WTC11 (cell line): ENCODE measurements at regions not wholly inside any gene's neighbourhood (a gene's known extent, or its start where the extent isn't known, plus 50 kb on each side); places are given as distances from the start of the nearest gene placed in this dataset.

Experiments used
- ATAC-seq: fragments of 200-7000 bp; cut with Tn5 transposase; 2 replicates; pipeline ENCODE4 v1.10.0; 2021; ENCODE audit warnings: mild to moderate bottlenecking, moderate library complexity
- CTCF ChIA-PET: fragments of 300-600 bp; sonication (Branson Sonifier 250); formaldehyde crosslinking; loops from one replicate; lab custom pipeline; 2021; ENCODE audit warnings: antibody characterized with exemption; lab: Charles Lee
- POLR2A ChIA-PET: fragments of 350-600 bp; sonication (Branson Sonifier 250); formaldehyde crosslinking; loops from one replicate; lab custom pipeline; 2021; ENCODE audit warnings: antibody characterized with exemption; lab: Charles Lee
- DNase-seq: peaks from one replicate; pipeline ENCODE4 v3.0.0; 2021; ENCODE audit warnings: low spot score
- H3K27ac Mint-ChIP-seq: 2 replicates; pipeline ENCODE4 v1.8.0; 2021; ENCODE audit warnings: mixed read lengths
- H3K27me3 Mint-ChIP-seq: 2 replicates; pipeline ENCODE4 v1.8.0; 2021; ENCODE audit warnings: low read depth, mild to moderate bottlenecking, moderate library complexity, mixed read lengths
- H3K36me3 Mint-ChIP-seq: 2 replicates; pipeline ENCODE4 v1.8.0; 2021; ENCODE audit warnings: mixed read lengths
- H3K4me1 Mint-ChIP-seq: 2 replicates; pipeline ENCODE4 v1.8.0; 2022; ENCODE audit warnings: mixed read lengths
- H3K4me3 Mint-ChIP-seq: 2 replicates; pipeline ENCODE4 v1.8.0; 2021; ENCODE audit warnings: mild to moderate bottlenecking, moderate library complexity, mixed read lengths
- H3K9me3 Mint-ChIP-seq: 2 replicates; pipeline ENCODE4 v1.8.0; 2021; ENCODE audit warnings: mixed read lengths
- AFF4 ChIP-seq: sonication (generic); formaldehyde crosslinking; IDR thresholded peaks from 2 replicates; pipeline ENCODE4 v1.8.1; 2023; ENCODE audit warnings: mild to moderate bottlenecking, missing genetic modification reagents, borderline replicate concordance
- ERG ChIP-seq: fragments of 250-450 bp; sonication (Bioruptor Pico); IDR thresholded peaks from 2 replicates; pipeline ENCODE4 v1.8.0; 2021; ENCODE audit warnings: mild to moderate bottlenecking
- ETV6 ChIP-seq: sonication (generic); formaldehyde crosslinking; IDR thresholded peaks from 2 replicates; pipeline ENCODE4 v1.8.1; 2022; ENCODE audit warnings: mild to moderate bottlenecking, missing genetic modification reagents
- FOXP1 ChIP-seq: sonication (generic); formaldehyde crosslinking; IDR thresholded peaks from 2 replicates; pipeline ENCODE4 v1.8.0; 2022; ENCODE audit warnings: missing genetic modification reagents, mild to moderate bottlenecking, moderate library complexity, borderline replicate concordance
- HMGA2 ChIP-seq: fragments of 250-450 bp; sonication (Bioruptor Pico); IDR thresholded peaks from 2 replicates; pipeline ENCODE4 v1.4.0; 2021; ENCODE audit warnings: mild to moderate bottlenecking, moderate library complexity
- KAT7 ChIP-seq: sonication (generic); formaldehyde crosslinking; IDR thresholded peaks from 2 replicates; pipeline ENCODE4 v1.8.1; 2023; ENCODE audit warnings: missing genetic modification reagents, mild to moderate bottlenecking, borderline replicate concordance
- MXD4 ChIP-seq: fragments of 250-450 bp; sonication (Bioruptor Pico); IDR thresholded peaks from 2 replicates; pipeline ENCODE4 v1.8.0; 2021; ENCODE audit warnings: mild to moderate bottlenecking, moderate library complexity, borderline replicate concordance
- NR2C2 ChIP-seq: sonication (generic); formaldehyde crosslinking; IDR thresholded peaks from 2 replicates; pipeline ENCODE4 v1.8.0; 2022; ENCODE audit warnings: mild to moderate bottlenecking, missing genetic modification reagents
- SOX15 ChIP-seq: fragments of 250-450 bp; sonication (Bioruptor Pico); IDR thresholded peaks from 2 replicates; pipeline ENCODE4 v1.9.0; 2021; ENCODE audit warnings: mild to moderate bottlenecking
- ZNF138 ChIP-seq: sonication (generic); formaldehyde crosslinking; conservative IDR thresholded peaks from 2 replicates; pipeline ENCODE4 v1.8.1; 2022; ENCODE audit warnings: mild to moderate bottlenecking, moderate library complexity, missing genetic modification reagents
- ZNF219 ChIP-seq: sonication (generic); formaldehyde crosslinking; IDR thresholded peaks from 2 replicates; pipeline ENCODE4 v1.8.0; 2023; ENCODE audit warnings: missing genetic modification reagents, mild to moderate bottlenecking, borderline replicate concordance
- ZNF423 ChIP-seq: fragments of 250-450 bp; sonication (Bioruptor Pico); IDR thresholded peaks from 2 replicates; pipeline ENCODE4 v2.1.2; 2022; ENCODE audit warnings: mild to moderate bottlenecking, moderate library complexity
- TF ChIP-seq, protein P1 (sequence below): sonication (generic); formaldehyde crosslinking; IDR thresholded peaks from 2 replicates; pipeline ENCODE4 v1.8.1; 2022; ENCODE audit warnings: missing genetic modification reagents, borderline replicate concordance
- TF ChIP-seq, protein P2 (sequence below): sonication (generic); formaldehyde crosslinking; IDR thresholded peaks from 2 replicates; pipeline ENCODE4 v1.8.0; 2023; ENCODE audit warnings: missing genetic modification reagents
- TF ChIP-seq, protein P3 (sequence below): sonication (generic); formaldehyde crosslinking; IDR thresholded peaks from 2 replicates; pipeline ENCODE4 v1.8.1; 2023; ENCODE audit warnings: mild to moderate bottlenecking, missing genetic modification reagents, moderate library complexity
- TF ChIP-seq, protein P4 (sequence below): fragments of 250-450 bp; sonication (Bioruptor Pico); IDR thresholded peaks from 2 replicates; pipeline ENCODE4 v1.9.0; 2021; ENCODE audit warnings: moderate library complexity, mild to moderate bottlenecking, inconsistent platforms, borderline replicate concordance

DNA sequence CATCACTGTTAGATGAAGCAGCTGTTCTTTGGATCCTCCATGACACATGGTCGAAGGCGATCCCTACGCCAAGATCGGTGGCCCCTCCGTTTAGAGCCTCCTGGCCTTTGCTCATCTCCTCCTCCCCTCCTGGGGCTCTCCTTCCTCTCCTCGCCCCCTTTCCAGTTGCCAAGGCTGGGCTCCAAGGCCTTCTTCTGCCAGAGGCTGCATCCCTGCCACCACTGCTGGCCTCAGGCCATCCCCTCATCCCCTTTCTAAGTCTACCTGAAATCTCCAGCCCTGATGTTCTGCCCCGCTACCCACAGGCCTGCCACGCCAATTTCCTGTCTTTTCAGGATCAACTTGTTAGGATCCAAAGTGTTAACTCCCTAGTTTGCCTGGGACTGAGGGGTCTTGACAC lies 265.1 kb upstream of the ZMIZ1 start (continued):
- TF ChIP-seq ZNF219 (CRISPR knock-in tag) = no peak
- TF ChIP-seq, protein P1, sequence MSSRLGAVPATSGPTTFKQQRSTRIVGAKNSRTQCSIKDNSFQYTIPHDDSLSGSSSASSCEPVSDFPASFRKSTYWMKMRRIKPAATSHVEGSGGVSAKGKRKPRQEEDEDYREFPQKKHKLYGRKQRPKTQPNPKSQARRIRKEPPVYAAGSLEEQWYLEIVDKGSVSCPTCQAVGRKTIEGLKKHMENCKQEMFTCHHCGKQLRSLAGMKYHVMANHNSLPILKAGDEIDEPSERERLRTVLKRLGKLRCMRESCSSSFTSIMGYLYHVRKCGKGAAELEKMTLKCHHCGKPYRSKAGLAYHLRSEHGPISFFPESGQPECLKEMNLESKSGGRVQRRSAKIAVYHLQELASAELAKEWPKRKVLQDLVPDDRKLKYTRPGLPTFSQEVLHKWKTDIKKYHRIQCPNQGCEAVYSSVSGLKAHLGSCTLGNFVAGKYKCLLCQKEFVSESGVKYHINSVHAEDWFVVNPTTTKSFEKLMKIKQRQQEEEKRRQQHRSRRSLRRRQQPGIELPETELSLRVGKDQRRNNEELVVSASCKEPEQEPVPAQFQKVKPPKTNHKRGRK (CRISPR knock-in tag) = no peak

DNA sequence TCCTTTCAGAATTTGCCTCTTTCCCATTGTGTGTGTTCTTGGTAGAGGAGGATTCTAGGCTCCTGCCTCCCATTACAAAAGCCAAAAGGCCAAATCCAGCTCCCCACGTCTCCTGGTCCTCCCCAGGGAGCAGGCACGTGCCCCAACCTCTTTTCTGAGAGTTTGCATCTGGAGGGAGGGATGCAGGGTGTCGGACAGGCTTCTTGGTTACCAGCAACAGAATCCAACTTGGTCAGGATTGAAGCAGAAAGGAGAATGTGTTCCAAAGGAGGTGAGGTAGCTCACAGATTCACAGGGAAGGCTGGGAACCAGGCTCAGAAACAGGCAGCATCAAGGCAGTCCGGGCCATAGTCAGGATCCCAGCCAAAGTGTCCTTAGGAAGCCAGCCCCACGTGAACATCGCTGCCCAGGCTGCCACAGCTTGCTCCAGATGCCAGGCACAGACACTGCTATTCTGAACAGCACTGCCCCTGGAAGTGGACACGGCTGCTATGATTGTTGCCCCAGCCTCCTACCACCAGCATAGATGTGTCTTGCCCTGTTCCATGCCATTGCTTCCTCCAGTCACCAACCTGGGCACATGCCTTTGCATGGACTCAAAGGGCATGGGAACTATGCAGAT lies 264.2 kb upstream of the ZMIZ1 start:
- TF ChIP-seq ERG (no peak), SOX15 (CRISPR knock-in tag) (no peak), HMGA2 (CRISPR knock-in tag) (no peak), ZNF423 (CRISPR knock-in tag) (no peak)
- Mint-ChIP-seq H3K9me3 (no peaks in the 10 kb centered on the region), H3K27ac (no peak overlapping the region), H3K27me3 (peaks cover 8% of the 10 kb centered on the region), H3K36me3 (no peaks in the 10 kb centered on the region), H3K4me1 (peaks cover 4% of the 10 kb centered on the region; the same call in 1 of the 2 replicates), H3K4me3 (no peak overlapping the region)
- CTCF ChIA-PET = no interaction called here
- POLR2A ChIA-PET = no interaction called here
- DNase-seq = no peak
- no peak for ATAC-seq

DNA sequence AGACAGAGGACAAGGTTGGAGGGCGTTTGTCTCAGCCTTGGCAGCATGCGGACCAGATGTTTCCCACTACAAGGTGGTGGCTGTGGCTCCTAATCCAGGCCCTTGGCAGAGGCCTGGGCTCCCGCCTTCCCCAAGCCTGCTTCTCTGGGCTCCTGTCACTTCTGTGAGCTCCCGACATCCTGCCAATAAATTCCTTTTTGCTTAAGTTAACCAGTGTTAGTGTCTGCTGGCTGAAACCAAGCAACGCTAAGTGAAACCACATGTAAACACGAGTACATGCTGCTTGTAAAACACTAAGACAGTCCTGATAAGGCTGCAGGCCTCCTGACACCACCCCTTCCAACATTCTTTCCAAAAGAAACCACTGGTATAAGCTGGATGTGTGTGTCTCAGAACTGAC lies 263.6 kb upstream of the ZMIZ1 start:
- TF ChIP-seq, protein P2, sequence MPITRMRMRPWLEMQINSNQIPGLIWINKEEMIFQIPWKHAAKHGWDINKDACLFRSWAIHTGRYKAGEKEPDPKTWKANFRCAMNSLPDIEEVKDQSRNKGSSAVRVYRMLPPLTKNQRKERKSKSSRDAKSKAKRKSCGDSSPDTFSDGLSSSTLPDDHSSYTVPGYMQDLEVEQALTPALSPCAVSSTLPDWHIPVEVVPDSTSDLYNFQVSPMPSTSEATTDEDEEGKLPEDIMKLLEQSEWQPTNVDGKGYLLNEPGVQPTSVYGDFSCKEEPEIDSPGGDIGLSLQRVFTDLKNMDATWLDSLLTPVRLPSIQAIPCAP = no peak
- DNase-seq (no peak), ATAC-seq (no peak)
- H3K36me3 Mint-ChIP-seq = no peaks in the 10 kb centered on the region
- H3K27me3 Mint-ChIP-seq = peaks cover 2% of the 10 kb centered on the region
- H3K9me3 Mint-ChIP-seq = no peaks in the 10 kb centered on the region
- ChIA-PET POLR2A (no interaction called here), CTCF (no interaction called here)
- H3K27ac Mint-ChIP-seq = no peak overlapping the region
- peaks cover 4% of the 10 kb centered on the region; the same call in 1 of the 2 replicates for H3K4me1 Mint-ChIP-seq
- no peak overlapping the region for H3K4me3 Mint-ChIP-seq

- H3K27ac Mint-ChIP-seq = no peak overlapping the region
- ChIA-PET POLR2A (interaction anchor here (0.5 kb wide), 1 partner anchor 1270 kb away, joined by 3 read pairs; no protein-coding TSS in a partner anchor), CTCF (no interaction called here)
- H3K4me3 Mint-ChIP-seq = no peak overlapping the region
- no peaks in the 10 kb centered on the region for H3K36me3 Mint-ChIP-seq
- H3K4me1 Mint-ChIP-seq = peaks cover under 1% of the 10 kb centered on the region; the same call in 1 of the 2 replicates
- H3K9me3 Mint-ChIP-seq = no peaks in the 10 kb centered on the region
- H3K27me3 Mint-ChIP-seq = peaks cover 2% of the 10 kb centered on the region; the same call in 1 of the 2 replicates
- ATAC-seq = no peak
- DNase-seq = no peak
- no peak for TF ChIP-seq ZNF138 (CRISPR knock-in tag)
- no peak for TF ChIP-seq NR2C2 (CRISPR knock-in tag)
- TF ChIP-seq, protein P3, sequence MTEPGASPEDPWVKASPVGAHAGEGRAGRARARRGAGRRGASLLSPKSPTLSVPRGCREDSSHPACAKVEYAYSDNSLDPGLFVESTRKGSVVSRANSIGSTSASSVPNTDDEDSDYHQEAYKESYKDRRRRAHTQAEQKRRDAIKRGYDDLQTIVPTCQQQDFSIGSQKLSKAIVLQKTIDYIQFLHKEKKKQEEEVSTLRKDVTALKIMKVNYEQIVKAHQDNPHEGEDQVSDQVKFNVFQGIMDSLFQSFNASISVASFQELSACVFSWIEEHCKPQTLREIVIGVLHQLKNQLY (CRISPR knock-in tag) = no peak
- TF ChIP-seq, protein P4, sequence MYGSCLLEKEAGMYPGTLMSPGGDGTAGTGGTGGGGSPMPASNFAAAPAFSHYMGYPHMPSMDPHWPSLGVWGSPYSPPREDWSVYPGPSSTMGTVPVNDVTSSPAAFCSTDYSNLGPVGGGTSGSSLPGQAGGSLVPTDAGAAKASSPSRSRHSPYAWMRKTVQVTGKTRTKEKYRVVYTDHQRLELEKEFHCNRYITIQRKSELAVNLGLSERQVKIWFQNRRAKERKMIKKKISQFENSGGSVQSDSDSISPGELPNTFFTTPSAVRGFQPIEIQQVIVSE = no peak
- TF ChIP-seq MXD4 (CRISPR knock-in tag) = no peak
- no peak for TF ChIP-seq ETV6
- no peak for TF ChIP-seq KAT7 (CRISPR knock-in tag)
- TF ChIP-seq AFF4 (CRISPR knock-in tag) = no peak
- no peak for TF ChIP-seq FOXP1 (CRISPR knock-in tag)
Measured at GRCh38 chr10:78806681-78807221, 262.0 kb upstream of the ZMIZ1 start.
